ENCODE measurements at regions not wholly inside any gene's neighbourhood (a gene's known extent, or its start where the extent isn't known, plus 50 kb on each side); places are given as distances from the start of the nearest gene placed in this dataset.

DNA sequence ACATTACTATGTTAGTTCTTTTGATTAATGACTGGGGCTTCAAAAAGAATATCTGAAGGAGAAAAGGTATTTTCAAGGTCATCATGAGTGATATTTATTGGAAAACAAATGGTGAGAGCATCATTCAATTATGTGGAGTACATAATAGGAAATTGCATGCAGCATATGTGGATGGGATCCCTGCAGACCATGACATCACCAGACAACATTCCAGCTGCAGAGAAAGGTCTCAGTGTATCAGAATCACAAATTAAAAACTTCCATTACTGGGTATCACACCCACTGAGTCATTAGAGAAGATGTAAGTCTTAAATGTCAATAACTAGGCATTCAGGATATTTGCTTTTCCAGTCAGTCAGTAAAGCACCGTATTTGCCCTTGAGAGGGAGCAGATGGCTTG is 574.4 kb upstream of the SLC10A2 start:
- ATAC-seq (no peak), DNase-seq (ENCODE audit: low read depth, low spot score) (no peak)
- Histone ChIP-seq H3K9me2 (ENCODE audit: insufficient read depth) (no peaks in the 10 kb centered on the region), H3K36me3 (ENCODE audit: control insufficient read depth in 1 of 2, insufficient read depth in 2 of 2, low read length in 2 of 2) (no peaks in the 10 kb centered on the region), H3K4me2 (ENCODE audit: low read length) (no peak overlapping the region), H4K20me1 (ENCODE audit: insufficient read depth) (no peaks in the 10 kb centered on the region), H3K4me1 (ENCODE audit: control insufficient read depth in 1 of 2, insufficient read depth in 2 of 2, low read length in 2 of 2) (no peaks in the 10 kb centered on the region), H3K9ac (ENCODE audit: low read length) (no peak overlapping the region), H3K4me3 (replicated peaks in 1 of 2; ENCODE audit: low read depth in 1 of 2, low read length in 2 of 2) (no peak overlapping the region), H3K9me3 (ENCODE audit: control insufficient read depth in 1 of 2, insufficient read depth in 1 of 2, low read depth in 1 of 2, low read length in 2 of 2) (no peaks in the 10 kb centered on the region), H2AFZ (ENCODE audit: low read depth, low read length, poor library complexity, severe bottlenecking) (no peak overlapping the region), H3K27me3 (ENCODE audit: insufficient read depth, low read length) (no peaks in the 10 kb centered on the region), H3K27ac (ENCODE audit: low read depth, low read length) (no peak overlapping the region), H3K79me2 (ENCODE audit: insufficient read depth, low read length) (no peaks in the 10 kb centered on the region)
- CTCF ChIA-PET, result no interaction called here
- POLR2A ChIA-PET, result no interaction called here
- BruUV-seq (replicated peaks), result no TSS peak
- no peak for TF ChIP-seq POLR2A (IDR thresholded peaks at IDR 0.05; ENCODE audit: borderline replicate concordance, extremely low read depth, insufficient read depth, insufficient read length)
- TF ChIP-seq, protein P1, sequence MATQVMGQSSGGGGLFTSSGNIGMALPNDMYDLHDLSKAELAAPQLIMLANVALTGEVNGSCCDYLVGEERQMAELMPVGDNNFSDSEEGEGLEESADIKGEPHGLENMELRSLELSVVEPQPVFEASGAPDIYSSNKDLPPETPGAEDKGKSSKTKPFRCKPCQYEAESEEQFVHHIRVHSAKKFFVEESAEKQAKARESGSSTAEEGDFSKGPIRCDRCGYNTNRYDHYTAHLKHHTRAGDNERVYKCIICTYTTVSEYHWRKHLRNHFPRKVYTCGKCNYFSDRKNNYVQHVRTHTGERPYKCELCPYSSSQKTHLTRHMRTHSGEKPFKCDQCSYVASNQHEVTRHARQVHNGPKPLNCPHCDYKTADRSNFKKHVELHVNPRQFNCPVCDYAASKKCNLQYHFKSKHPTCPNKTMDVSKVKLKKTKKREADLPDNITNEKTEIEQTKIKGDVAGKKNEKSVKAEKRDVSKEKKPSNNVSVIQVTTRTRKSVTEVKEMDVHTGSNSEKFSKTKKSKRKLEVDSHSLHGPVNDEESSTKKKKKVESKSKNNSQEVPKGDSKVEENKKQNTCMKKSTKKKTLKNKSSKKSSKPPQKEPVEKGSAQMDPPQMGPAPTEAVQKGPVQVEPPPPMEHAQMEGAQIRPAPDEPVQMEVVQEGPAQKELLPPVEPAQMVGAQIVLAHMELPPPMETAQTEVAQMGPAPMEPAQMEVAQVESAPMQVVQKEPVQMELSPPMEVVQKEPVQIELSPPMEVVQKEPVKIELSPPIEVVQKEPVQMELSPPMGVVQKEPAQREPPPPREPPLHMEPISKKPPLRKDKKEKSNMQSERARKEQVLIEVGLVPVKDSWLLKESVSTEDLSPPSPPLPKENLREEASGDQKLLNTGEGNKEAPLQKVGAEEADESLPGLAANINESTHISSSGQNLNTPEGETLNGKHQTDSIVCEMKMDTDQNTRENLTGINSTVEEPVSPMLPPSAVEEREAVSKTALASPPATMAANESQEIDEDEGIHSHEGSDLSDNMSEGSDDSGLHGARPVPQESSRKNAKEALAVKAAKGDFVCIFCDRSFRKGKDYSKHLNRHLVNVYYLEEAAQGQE (IDR thresholded peaks at IDR 0.05; ENCODE audit: low read depth), result no peak
- TF ChIP-seq RAD21 (IDR thresholded peaks at IDR 0.05; ENCODE audit: low read depth), result no peak
- TF ChIP-seq, protein P2, sequence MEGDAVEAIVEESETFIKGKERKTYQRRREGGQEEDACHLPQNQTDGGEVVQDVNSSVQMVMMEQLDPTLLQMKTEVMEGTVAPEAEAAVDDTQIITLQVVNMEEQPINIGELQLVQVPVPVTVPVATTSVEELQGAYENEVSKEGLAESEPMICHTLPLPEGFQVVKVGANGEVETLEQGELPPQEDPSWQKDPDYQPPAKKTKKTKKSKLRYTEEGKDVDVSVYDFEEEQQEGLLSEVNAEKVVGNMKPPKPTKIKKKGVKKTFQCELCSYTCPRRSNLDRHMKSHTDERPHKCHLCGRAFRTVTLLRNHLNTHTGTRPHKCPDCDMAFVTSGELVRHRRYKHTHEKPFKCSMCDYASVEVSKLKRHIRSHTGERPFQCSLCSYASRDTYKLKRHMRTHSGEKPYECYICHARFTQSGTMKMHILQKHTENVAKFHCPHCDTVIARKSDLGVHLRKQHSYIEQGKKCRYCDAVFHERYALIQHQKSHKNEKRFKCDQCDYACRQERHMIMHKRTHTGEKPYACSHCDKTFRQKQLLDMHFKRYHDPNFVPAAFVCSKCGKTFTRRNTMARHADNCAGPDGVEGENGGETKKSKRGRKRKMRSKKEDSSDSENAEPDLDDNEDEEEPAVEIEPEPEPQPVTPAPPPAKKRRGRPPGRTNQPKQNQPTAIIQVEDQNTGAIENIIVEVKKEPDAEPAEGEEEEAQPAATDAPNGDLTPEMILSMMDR (IDR thresholded peaks at IDR 0.05 in 2 of 3, conservative IDR thresholded peaks at IDR 0.05 in 1 of 3; ENCODE audit: borderline replicate concordance in 1 of 3, insufficient read depth in 1 of 3, low read depth in 2 of 3, low read length in 2 of 3), result no peak
- no peak for TF ChIP-seq ZFX (IDR thresholded peaks at IDR 0.05)
- no peak for TF ChIP-seq ZNF274 (IDR thresholded peaks at IDR 0.05; ENCODE audit: low read depth, low read length)
- intact Hi-C loops (cut with micrococcal nuclease), result no loop called here
- RAD21 ChIA-PET (ENCODE audit: low non-redundant PET in 1 of 2, low total read pairs in 2 of 2, uncharacterized antibody in 2 of 2, unreplicated experiment in 2 of 2), result no interaction called here

Data from HCT116 (cell line).